AG10803 (cell line): ENCODE measurements at regions not wholly inside any gene's neighbourhood (a gene's known extent, or its start where the extent isn't known, plus 50 kb on each side); places are given as distances from the start of the nearest gene placed in this dataset.

Experiments
- DNase-seq: peaks from one replicate; pipeline ENCODE4 v3.0.0; 2010; ENCODE audit warnings: low read depth
- H3K4me3 ChIP-seq: 2 replicates; pipeline ENCODE4 v1.5.1; 2011; ENCODE audit warnings: mild to moderate bottlenecking, low read length, control low read depth
- CTCF ChIP-seq: conservative IDR thresholded peaks from 2 replicates; pipeline ENCODE4 v1.5.1; 2011; ENCODE audit warnings: mild to moderate bottlenecking, low read length, control low read depth, inconsistent platforms

- no peak for DNase-seq
- no peak overlapping the region for H3K4me3 ChIP-seq
- no peak for TF ChIP-seq CTCF
Observed at GRCh38 chr10:131617113-131617858, 283.5 kb upstream of the PPP2R2D start.

GRCh38 chr10:131618587-131619267, 282.1 kb upstream of the PPP2R2D start:
- no peak overlapping the region for H3K4me3 ChIP-seq
- no peak for TF ChIP-seq CTCF

GRCh38 chr10:131620314-131620713, 280.5 kb upstream of the PPP2R2D start:
- no peak overlapping the region for H3K4me3 ChIP-seq
- TF ChIP-seq CTCF, result no peak
- DNase-seq, result no peak

More at GRCh38 chr10:131618587-131619267, 282.1 kb upstream of the PPP2R2D start:
- DNase-seq, result no peak

- no peak for DNase-seq
- TF ChIP-seq CTCF, result no peak
- H3K4me3 ChIP-seq, result no peak overlapping the region
Observed at GRCh38 chr10:131620904-131621303, 279.9 kb upstream of the PPP2R2D start.

GRCh38 chr10:131621784-131622624, 278.8 kb upstream of the PPP2R2D start:
- DNase-seq, result no peak
- no peak overlapping the region for H3K4me3 ChIP-seq
- TF ChIP-seq CTCF, result no peak

- no peak overlapping the region for H3K4me3 ChIP-seq
- DNase-seq, result no peak
- no peak for TF ChIP-seq CTCF
Observed at GRCh38 chr10:131625041-131625440, 275.8 kb upstream of the PPP2R2D start.
